ENCODE measurements at regions not wholly inside any gene's neighbourhood (a gene's known extent, or its start where the extent isn't known, plus 50 kb on each side); places are given as distances from the start of the nearest gene placed in this dataset.

DNA sequence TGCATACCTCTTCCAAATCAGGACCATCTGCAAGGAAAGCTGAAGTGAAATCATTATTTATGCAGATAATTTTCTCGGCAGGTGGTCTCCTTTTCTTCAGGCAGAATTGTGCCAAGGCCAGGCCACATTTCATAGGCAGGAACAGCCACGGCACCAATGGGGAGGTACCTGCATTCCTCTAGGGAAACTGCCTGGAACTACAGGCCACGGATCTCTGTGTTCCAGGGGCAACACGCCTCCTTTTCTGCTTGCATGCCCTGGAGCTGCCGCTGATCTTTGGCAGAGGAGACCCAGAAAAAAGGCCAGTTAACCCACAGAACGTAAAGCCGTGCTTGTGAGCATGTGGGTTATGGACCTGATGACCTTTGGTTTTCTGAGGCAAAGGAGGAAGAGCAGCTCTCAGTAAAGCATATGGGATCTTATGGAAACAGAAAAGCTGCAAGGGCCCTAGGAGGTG is 111.2 kb upstream of the KIAA1217 start:
- no peak for DNase-seq (ENCODE audit: low read depth, low spot score)
- Histone ChIP-seq H3K27ac (ENCODE audit: low read depth, low read length) (no peak overlapping the region), H3K27me3 (ENCODE audit: control insufficient read depth, insufficient read depth, low read length) (no peaks in the 10 kb centered on the region), H3K4me3 (ENCODE audit: low read depth, low read length) (no peak overlapping the region), H3K9me3 (ENCODE audit: control insufficient read depth, insufficient read depth, low read length) (no peaks in the 10 kb centered on the region; the same call in 1 of the 2 replicates)
- TF ChIP-seq, protein P1, sequence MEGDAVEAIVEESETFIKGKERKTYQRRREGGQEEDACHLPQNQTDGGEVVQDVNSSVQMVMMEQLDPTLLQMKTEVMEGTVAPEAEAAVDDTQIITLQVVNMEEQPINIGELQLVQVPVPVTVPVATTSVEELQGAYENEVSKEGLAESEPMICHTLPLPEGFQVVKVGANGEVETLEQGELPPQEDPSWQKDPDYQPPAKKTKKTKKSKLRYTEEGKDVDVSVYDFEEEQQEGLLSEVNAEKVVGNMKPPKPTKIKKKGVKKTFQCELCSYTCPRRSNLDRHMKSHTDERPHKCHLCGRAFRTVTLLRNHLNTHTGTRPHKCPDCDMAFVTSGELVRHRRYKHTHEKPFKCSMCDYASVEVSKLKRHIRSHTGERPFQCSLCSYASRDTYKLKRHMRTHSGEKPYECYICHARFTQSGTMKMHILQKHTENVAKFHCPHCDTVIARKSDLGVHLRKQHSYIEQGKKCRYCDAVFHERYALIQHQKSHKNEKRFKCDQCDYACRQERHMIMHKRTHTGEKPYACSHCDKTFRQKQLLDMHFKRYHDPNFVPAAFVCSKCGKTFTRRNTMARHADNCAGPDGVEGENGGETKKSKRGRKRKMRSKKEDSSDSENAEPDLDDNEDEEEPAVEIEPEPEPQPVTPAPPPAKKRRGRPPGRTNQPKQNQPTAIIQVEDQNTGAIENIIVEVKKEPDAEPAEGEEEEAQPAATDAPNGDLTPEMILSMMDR (IDR thresholded peaks at IDR 0.05; ENCODE audit: low read depth, low read length), result no peak
- ChIA-PET CTCF (interaction anchor here (0.7 kb wide), 1 partner anchor 42 kb away, joined by 4 read pairs; no protein-coding TSS in a partner anchor), POLR2A (no interaction called here)

DNA sequence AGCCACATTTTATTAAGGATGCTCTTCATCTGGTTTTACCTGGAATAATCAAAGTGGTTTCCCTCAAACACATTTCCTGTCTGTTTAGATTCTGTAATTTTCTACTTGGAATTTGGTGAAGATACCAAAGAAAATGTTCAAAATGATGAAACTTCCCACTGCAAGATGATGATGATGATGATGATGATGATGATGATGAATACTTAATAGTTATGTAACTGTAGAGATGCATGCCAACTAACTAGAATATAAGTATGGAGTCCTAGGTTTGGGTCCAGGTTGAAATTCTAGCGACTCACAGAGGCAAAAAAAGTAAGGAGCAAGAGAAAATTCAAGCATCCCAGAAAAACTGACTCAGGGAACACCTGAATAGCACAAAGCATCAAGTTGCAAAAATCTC is 104.0 kb upstream of the KIAA1217 start:
- H3K4me3 ChIP-seq (ENCODE audit: low read depth, low read length), result no peak overlapping the region
- ChIA-PET CTCF (no interaction called here), POLR2A (no interaction called here)
- H3K27ac ChIP-seq (ENCODE audit: low read depth, low read length), result no peak overlapping the region
- H3K27me3 ChIP-seq (ENCODE audit: control insufficient read depth, insufficient read depth, low read length), result no peaks in the 10 kb centered on the region
- no peak for DNase-seq (ENCODE audit: low read depth, low spot score)
- TF ChIP-seq, protein P1 (IDR thresholded peaks at IDR 0.05; ENCODE audit: low read depth, low read length), result no peak
- H3K9me3 ChIP-seq (ENCODE audit: control insufficient read depth, insufficient read depth, low read length), result no peaks in the 10 kb centered on the region

DNA sequence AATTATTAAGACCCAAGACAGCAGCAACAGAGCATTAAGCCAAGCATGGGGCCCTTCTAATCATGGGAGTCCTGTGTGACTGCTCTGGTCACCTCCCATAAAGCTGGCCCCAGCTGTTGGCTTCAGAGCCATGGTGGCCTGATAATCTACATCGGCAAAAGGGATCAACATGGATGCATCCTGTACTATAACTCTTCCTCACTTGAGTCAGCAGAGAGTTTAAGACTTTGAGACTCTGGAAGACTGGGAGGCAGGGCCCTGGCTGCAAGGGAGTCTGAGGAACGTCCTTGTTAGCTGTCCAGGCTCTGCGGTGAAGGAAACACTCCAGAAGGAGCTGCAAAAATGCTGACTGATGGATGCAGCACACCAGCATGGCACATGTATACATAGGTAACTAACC is 95.0 kb upstream of the KIAA1217 start:
- Histone ChIP-seq H3K9me3 (ENCODE audit: control insufficient read depth, insufficient read depth, low read length) (no peaks in the 10 kb centered on the region), H3K27me3 (ENCODE audit: control insufficient read depth, insufficient read depth, low read length) (no peaks in the 10 kb centered on the region), H3K27ac (ENCODE audit: low read depth, low read length) (no peak overlapping the region), H3K4me3 (ENCODE audit: low read depth, low read length) (no peak overlapping the region)
- no peak for DNase-seq (ENCODE audit: low read depth, low spot score)
- ChIA-PET CTCF (interaction anchor here (0.7 kb wide), 1 partner anchor 50 kb away, joined by 3 read pairs; no protein-coding TSS in a partner anchor), POLR2A (no interaction called here)
- TF ChIP-seq, protein P1 (IDR thresholded peaks at IDR 0.05; ENCODE audit: low read depth, low read length), result no peak

DNA sequence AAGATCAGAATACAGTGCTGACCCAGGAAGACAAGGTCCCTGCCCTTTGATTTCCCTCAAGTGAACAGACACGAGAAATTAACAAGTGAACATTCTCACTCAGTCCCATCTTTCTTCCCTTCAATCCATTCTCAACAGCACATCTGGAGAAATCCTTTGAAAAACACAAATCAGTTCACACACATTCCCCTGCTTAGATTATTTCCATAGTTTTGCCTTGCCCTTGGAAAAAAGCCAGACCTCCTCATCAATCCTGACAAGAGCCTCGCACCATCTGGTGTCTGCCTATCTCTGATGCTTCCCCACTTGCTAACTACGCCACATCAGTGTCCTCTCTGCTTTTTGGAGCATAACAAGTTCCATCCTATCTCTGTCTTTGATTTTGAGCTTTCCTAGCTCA is 94.4 kb upstream of the KIAA1217 start:
- DNase-seq (ENCODE audit: low read depth, low spot score), result no peak
- TF ChIP-seq, protein P1 (IDR thresholded peaks at IDR 0.05; ENCODE audit: low read depth, low read length), result no peak
- no peak overlapping the region for H3K4me3 ChIP-seq (ENCODE audit: low read depth, low read length)
- H3K27ac ChIP-seq (ENCODE audit: low read depth, low read length), result no peak overlapping the region
- POLR2A ChIA-PET, result no interaction called here
- CTCF ChIA-PET, result no interaction called here
- no peaks in the 10 kb centered on the region for H3K27me3 ChIP-seq (ENCODE audit: control insufficient read depth, insufficient read depth, low read length)
- no peaks in the 10 kb centered on the region for H3K9me3 ChIP-seq (ENCODE audit: control insufficient read depth, insufficient read depth, low read length)

DNA sequence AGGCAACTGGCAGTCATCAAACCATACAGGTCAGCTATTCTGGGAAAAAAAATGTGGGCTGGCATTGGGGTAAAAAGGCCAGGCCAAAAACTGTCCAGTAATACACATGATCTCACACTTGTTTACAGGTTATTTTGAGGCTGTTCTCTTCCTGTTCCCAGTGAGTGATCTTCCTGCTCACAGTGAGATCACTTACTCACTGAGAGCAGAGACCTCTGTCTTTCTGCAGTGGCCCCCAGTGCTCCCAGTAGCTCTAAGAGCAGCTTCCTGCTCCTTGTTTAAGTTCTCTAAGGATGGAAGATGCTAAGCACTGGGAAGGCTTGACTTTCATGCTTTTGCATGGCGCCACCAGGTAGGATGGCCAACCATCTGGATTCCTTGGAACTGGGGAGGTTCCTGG is 93.5 kb upstream of the KIAA1217 start:
- TF ChIP-seq, protein P1 (IDR thresholded peaks at IDR 0.05; ENCODE audit: low read depth, low read length), result no peak
- Histone ChIP-seq H3K9me3 (ENCODE audit: control insufficient read depth, insufficient read depth, low read length) (no peaks in the 10 kb centered on the region), H3K27me3 (ENCODE audit: control insufficient read depth, insufficient read depth, low read length) (no peaks in the 10 kb centered on the region), H3K4me3 (ENCODE audit: low read depth, low read length) (no peak overlapping the region), H3K27ac (ENCODE audit: low read depth, low read length) (no peak overlapping the region)
- no peak for DNase-seq (ENCODE audit: low read depth, low spot score)
- ChIA-PET CTCF (no interaction called here), POLR2A (interaction anchor here (0.6 kb wide), 1 partner anchor 423 kb away, joined by 5 read pairs; no protein-coding TSS in a partner anchor)
